ENCODE measurements at regions not wholly inside any gene's neighbourhood (a gene's known extent, or its start where the extent isn't known, plus 50 kb on each side); places are given as distances from the start of the nearest gene placed in this dataset.

GRCh38 chr6:53433951-53434285, 85.2 kb upstream of the ELOVL5 start:
- TF ChIP-seq CTCF (IDR thresholded peaks at IDR 0.05; ENCODE audit: low read depth, low read length) = no peak
- DNase-seq (ENCODE audit: extremely low read depth, low read depth) = no peak

- no peak for TF ChIP-seq CTCF (IDR thresholded peaks at IDR 0.05; ENCODE audit: low read depth, low read length)
- no peak for DNase-seq (ENCODE audit: extremely low read depth, low read depth)
Measured at GRCh38 chr6:53433261-53433950, 84.7 kb upstream of the ELOVL5 start.

GRCh38 chr6:53432318-53433161, 83.8 kb upstream of the ELOVL5 start:
- DNase-seq (ENCODE audit: extremely low read depth, low read depth) = no peak
- TF ChIP-seq CTCF (IDR thresholded peaks at IDR 0.05; ENCODE audit: low read depth, low read length) = no peak

- DNase-seq (ENCODE audit: extremely low read depth, low read depth) = no peak
- TF ChIP-seq CTCF (IDR thresholded peaks at IDR 0.05; ENCODE audit: low read depth, low read length) = no peak
Measured at GRCh38 chr6:53431704-53432103, 83.0 kb upstream of the ELOVL5 start.

- DNase-seq (ENCODE audit: extremely low read depth, low read depth) = no peak
- no peak for TF ChIP-seq CTCF (IDR thresholded peaks at IDR 0.05; ENCODE audit: low read depth, low read length)
Measured at GRCh38 chr6:53429401-53429800, 80.7 kb upstream of the ELOVL5 start.

GRCh38 chr6:53428886-53429285, 80.1 kb upstream of the ELOVL5 start:
- DNase-seq (ENCODE audit: extremely low read depth, low read depth) = no peak

More at GRCh38 chr6:53428886-53429285, 80.1 kb upstream of the ELOVL5 start:
- no peak for TF ChIP-seq CTCF (IDR thresholded peaks at IDR 0.05; ENCODE audit: low read depth, low read length)

All from AG09319 (cell line).